GM12878 (cell line): ENCODE measurements at regions not wholly inside any gene's neighbourhood (a gene's known extent, or its start where the extent isn't known, plus 50 kb on each side); places are given as distances from the start of the nearest gene placed in this dataset.

Experiments used
- ATF2 ChIP-seq: IDR thresholded peaks from 2 replicates; pipeline ENCODE4 v1.6.1; 2012; ENCODE audit warnings: low read length, inconsistent platforms
- CBFB ChIP-seq: IDR thresholded peaks from 2 replicates; pipeline ENCODE4 v1.6.1; 2016; ENCODE audit warnings: antibody characterized with exemption, low read depth
- EP300 ChIP-seq, 2 experiments: fragments of 150-350 bp in 1 of 2; IDR thresholded peaks; 2 replicates each; pipeline ENCODE4 v1.6.1; 2011 to 2012; ENCODE audit warnings: low read depth in 2 of 2, low read length in 2 of 2, borderline replicate concordance in 1 of 2, improper control_type of control experiment in 1 of 2, inconsistent platforms in 1 of 2; ENCODE audit not compliant: control insufficient read depth in 1 of 2
- MAX ChIP-seq: IDR thresholded peaks from 2 replicates; pipeline ENCODE4 v1.6.1; 2012; ENCODE audit warnings: low read depth, low read length, improper control_type of control experiment
- POLR2A ChIP-seq: IDR thresholded peaks from 2 replicates; pipeline ENCODE4 v1.6.1; 2011; ENCODE audit warnings: low read depth, mild to moderate bottlenecking, low read length
- REST ChIP-seq: IDR thresholded peaks from 2 replicates; pipeline ENCODE4 v1.6.1; 2012; ENCODE audit warnings: mild to moderate bottlenecking, low read depth, low read length
- SIN3A ChIP-seq: IDR thresholded peaks from 2 replicates; pipeline ENCODE4 v1.6.1; 2012; ENCODE audit warnings: low read depth, low read length, improper control_type of control experiment
- TAF1 ChIP-seq: IDR thresholded peaks from 2 replicates; pipeline ENCODE4 v1.6.1; 2011; ENCODE audit warnings: mild to moderate bottlenecking, low read depth, low read length, borderline replicate concordance
- ZBTB4 ChIP-seq: fragments of 450-650 bp; formaldehyde crosslinking; IDR thresholded peaks from 2 replicates; pipeline ENCODE4 v1.4.0; 2022; ENCODE audit warnings: mild to moderate bottlenecking, moderate library complexity

- no peak for TF ChIP-seq EP300 (IDR thresholded peaks at IDR 0.05; ENCODE audit: borderline replicate concordance in 1 of 2, control insufficient read depth in 1 of 2, low read depth in 2 of 2, low read length in 2 of 2)
- no peak for TF ChIP-seq TAF1
- no peak for TF ChIP-seq ZBTB4 (CRISPR knock-in tag)
- no peak for TF ChIP-seq ATF2
- TF ChIP-seq CBFB = no peak
- no peak for TF ChIP-seq SIN3A
- no peak for TF ChIP-seq POLR2A
- no peak for TF ChIP-seq MAX
- no peak for TF ChIP-seq REST
These were observed 201.7 kb downstream of the TM2D1 start for GRCh38 chr1:61523229-61523628.
